AG09309 (cell line): ENCODE measurements at regions not wholly inside any gene's neighbourhood (a gene's known extent, or its start where the extent isn't known, plus 50 kb on each side); places are given as distances from the start of the nearest gene placed in this dataset.

Experiments
- DNase-seq: peaks from one replicate; pipeline ENCODE4 v3.0.0-alpha.2; 2010; ENCODE audit warnings: low read depth
- H3K4me3 ChIP-seq: 2 replicates; pipeline ENCODE4 v1.5.1; 2011; ENCODE audit warnings: mild to moderate bottlenecking, low read depth, low read length, moderate library complexity; ENCODE audit not compliant: control insufficient read depth
- TF ChIP-seq, protein P1 (sequence below): IDR thresholded peaks from 2 replicates; pipeline ENCODE4 v1.5.1; 2011; ENCODE audit warnings: mild to moderate bottlenecking, low read depth, low read length, inconsistent platforms; ENCODE audit not compliant: insufficient read depth, control insufficient read depth; ENCODE audit errors: missing control alignments

DNA sequence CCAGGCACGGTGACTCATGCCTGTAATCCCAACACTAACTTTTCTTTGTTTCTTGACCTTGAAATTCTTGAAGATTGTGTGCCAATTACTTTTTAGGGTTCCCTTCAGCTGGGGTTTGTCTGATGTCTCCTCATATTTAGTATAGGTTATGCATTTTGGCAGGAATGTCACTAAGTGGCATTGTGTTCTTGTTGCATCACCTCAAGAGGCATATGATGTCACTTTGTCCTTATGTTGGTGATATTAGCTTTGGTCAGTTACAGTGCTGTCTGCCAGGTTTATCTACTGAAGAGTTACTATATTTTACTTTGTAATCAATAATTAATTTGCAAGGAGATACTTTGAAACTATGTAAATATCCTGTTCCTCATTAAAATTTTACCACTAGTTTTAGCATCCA, 61.0 kb upstream of the BTG1 start:
- no peak overlapping the region for H3K4me3 ChIP-seq
- DNase-seq = no peak
- TF ChIP-seq, protein P1, sequence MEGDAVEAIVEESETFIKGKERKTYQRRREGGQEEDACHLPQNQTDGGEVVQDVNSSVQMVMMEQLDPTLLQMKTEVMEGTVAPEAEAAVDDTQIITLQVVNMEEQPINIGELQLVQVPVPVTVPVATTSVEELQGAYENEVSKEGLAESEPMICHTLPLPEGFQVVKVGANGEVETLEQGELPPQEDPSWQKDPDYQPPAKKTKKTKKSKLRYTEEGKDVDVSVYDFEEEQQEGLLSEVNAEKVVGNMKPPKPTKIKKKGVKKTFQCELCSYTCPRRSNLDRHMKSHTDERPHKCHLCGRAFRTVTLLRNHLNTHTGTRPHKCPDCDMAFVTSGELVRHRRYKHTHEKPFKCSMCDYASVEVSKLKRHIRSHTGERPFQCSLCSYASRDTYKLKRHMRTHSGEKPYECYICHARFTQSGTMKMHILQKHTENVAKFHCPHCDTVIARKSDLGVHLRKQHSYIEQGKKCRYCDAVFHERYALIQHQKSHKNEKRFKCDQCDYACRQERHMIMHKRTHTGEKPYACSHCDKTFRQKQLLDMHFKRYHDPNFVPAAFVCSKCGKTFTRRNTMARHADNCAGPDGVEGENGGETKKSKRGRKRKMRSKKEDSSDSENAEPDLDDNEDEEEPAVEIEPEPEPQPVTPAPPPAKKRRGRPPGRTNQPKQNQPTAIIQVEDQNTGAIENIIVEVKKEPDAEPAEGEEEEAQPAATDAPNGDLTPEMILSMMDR = no peak

DNA sequence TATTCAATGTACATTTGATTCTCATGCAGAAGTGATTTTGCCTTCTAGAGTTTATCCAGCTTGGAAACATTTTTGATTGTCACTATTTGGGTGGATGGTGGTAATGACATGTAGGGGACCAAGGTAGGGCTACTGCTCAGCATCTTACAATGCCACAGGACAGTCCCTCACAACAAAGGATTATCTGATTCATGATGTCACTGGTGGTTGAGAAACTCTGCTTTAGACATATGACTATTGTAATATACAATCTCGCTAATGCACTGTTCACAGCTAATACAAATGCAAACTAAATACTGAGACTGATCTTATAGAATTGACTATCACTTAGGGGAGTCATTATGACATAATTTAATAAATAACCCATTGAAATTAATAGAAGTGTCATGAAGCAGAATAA, 60.4 kb upstream of the BTG1 start:
- no peak overlapping the region for H3K4me3 ChIP-seq

DNA sequence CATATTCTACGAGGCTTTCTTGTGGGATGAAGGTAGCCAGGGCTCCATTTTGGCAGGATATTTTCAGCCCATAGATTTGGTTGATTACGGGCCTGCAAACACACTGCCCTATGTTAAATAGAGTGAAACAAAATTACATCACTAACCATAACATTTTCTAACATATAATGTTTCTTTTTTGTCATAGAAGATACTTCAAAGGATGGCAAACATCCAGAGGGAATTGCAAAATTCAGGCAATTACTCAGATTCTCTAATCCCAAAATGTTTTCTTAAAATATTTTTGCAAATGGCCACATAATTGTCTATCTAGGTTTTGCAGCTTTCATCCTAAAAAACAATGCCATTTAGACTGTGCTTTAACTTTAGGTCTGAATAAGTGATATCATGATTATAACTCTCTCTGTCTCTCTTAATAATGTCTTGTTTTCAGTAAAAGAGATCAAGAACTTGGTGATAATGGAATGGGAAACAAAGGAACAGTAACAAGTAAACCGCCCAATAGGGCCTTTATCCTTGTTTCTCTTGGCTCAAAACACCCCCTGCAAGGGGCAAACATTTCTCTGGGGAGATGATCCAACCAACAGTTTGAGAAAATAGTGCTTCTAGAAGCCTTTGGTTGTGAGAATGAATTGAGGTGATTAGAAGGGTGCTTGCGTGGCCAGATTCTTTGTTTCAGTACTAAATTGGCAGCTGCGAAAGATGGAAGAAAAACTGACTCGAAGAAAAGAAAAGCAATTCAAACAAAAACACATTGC, 54.4 kb upstream of the BTG1 start:
- no peak for DNase-seq
- no peak overlapping the region for H3K4me3 ChIP-seq
- TF ChIP-seq, protein P1 = no peak

More for the DNA sequence above, 60.4 kb upstream of the BTG1 start:
- DNase-seq = no peak
- TF ChIP-seq, protein P1 = no peak

DNA sequence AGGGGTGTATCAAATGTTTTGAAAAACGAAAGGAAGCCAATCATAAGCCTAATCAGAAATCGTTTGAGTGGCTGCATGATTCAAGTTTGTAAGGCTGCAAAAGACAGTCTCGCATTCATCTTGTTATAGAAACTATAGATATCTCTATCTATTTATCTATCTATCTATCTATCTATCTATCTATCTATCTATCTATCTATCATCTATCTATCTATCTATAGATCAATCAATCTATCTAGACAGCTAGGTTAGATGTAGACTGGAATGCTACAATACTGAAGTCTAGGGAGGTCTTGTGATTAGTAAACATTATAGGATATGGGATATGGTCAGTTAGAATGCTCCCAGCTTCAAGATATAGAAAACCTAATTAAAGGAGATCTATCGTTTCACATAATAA, 52.2 kb upstream of the BTG1 start:
- DNase-seq = no peak
- TF ChIP-seq, protein P1 = no peak
- H3K4me3 ChIP-seq = no peak overlapping the region

DNA sequence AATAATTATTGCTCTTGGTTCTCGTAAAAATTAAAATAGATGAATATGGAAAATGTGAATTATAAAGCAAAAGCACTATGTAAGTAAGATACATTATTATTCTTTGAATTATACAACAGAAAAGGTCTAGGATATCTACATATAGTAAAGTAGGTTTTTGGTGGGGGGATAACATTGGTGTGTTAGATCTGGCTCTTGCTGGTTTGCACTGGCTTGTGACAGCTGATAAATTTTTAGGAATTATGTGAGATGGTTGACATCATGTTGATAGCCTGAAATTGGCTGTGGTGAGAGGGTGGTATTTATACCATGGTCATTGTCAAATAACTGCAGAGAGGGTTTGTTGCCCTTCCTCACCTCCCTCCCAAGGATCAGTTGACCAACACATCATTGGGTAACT, 50.7 kb upstream of the BTG1 start:
- H3K4me3 ChIP-seq = no peak overlapping the region
- no peak for DNase-seq
- TF ChIP-seq, protein P1 = no peak
